Stomach (tissue), 4 donors: ENCODE measurements at regions not wholly inside any gene's neighbourhood (a gene's known extent, or its start where the extent isn't known, plus 50 kb on each side); places are given as distances from the start of the nearest gene placed in this dataset.

ENCODE experiments used
- CTCF ChIP-seq, 7 experiments: fragments of 450-650 bp in 4 of 7; fragments of 200-600 bp in 3 of 7; sonication (generic) in 3 of 7; IDR thresholded peaks; one replicate each; pipeline ENCODE4 v1.5.1; 2016 to 2019; ENCODE audit warnings: antibody characterized with exemption in 7 of 7, control low read depth in 2 of 7, mild to moderate bottlenecking in 1 of 7
- EP300 ChIP-seq: sonication (generic); formaldehyde crosslinking; IDR thresholded peaks from one replicate; pipeline ENCODE4 v1.6.1; 2017; ENCODE audit warnings: antibody characterized with exemption

GRCh38 chr4:56273391-56273790 lies 113.9 kb downstream of the AASDH start:
- TF ChIP-seq CTCF (IDR thresholded peaks at IDR 0.05) (no peak), EP300 (no peak)
